H1 (cell line): ENCODE measurements at regions not wholly inside any gene's neighbourhood (a gene's known extent, or its start where the extent isn't known, plus 50 kb on each side); places are given as distances from the start of the nearest gene placed in this dataset.

Source experiments
- BCL11A ChIP-seq, 2 experiments: IDR thresholded peaks; one replicate each; pipeline ENCODE4 v1.6.1; 2011; ENCODE audit warnings: low read depth in 2 of 2, low read length in 2 of 2, mild to moderate bottlenecking in 2 of 2
- CREB1 ChIP-seq: IDR thresholded peaks from 2 replicates; pipeline ENCODE4 v1.6.1; 2012; ENCODE audit warnings: inconsistent platforms
- EZH2 ChIP-seq: fragments of 200-600 bp; sonication (generic); IDR thresholded peaks from 2 replicates; pipeline ENCODE4 v1.7.1; 2012; ENCODE audit warnings: low read depth, mild to moderate bottlenecking, moderate library complexity, low read length, inconsistent platforms; ENCODE audit not compliant: severe bottlenecking
- NRF1 ChIP-seq: IDR thresholded peaks from 2 replicates; pipeline ENCODE4 v1.6.1; 2011; ENCODE audit warnings: mild to moderate bottlenecking, low read depth, low read length, improper control_type of control experiment
- POLR2A ChIP-seq, 2 experiments: IDR thresholded peaks; 1 replicate in 1 of 2; 2 replicates in 1 of 2; pipeline ENCODE4 v1.6.1; 2011; ENCODE audit warnings: low read depth in 2 of 2, low read length in 2 of 2, mild to moderate bottlenecking in 2 of 2; ENCODE audit errors: control extremely low read depth in 1 of 2
- RXRA ChIP-seq: IDR thresholded peaks from 2 replicates; pipeline ENCODE4 v1.6.1; 2011; ENCODE audit warnings: low read depth, mild to moderate bottlenecking, low read length, moderate library complexity; ENCODE audit not compliant: insufficient read depth
- SP1 ChIP-seq: IDR thresholded peaks from 2 replicates; pipeline ENCODE4 v1.6.1; 2011; ENCODE audit warnings: low read depth, low read length
- SRF ChIP-seq: IDR thresholded peaks from 2 replicates; pipeline ENCODE4 v1.6.1; 2011; ENCODE audit warnings: mild to moderate bottlenecking, low read depth, low read length, moderate library complexity
- TF ChIP-seq, protein P1 (sequence below), 3 experiments: IDR thresholded peaks; 1 replicate in 2 of 3; 2 replicates in 1 of 3; pipeline versions ENCODE4 v1.5.1 to v1.6.1; 2011; ENCODE audit warnings: low read length in 3 of 3, mild to moderate bottlenecking in 3 of 3, inconsistent platforms in 2 of 3, low read depth in 1 of 3, moderate library complexity in 1 of 3; ENCODE audit not compliant: insufficient read depth in 1 of 3; ENCODE audit errors: control extremely low read depth in 1 of 3

DNA sequence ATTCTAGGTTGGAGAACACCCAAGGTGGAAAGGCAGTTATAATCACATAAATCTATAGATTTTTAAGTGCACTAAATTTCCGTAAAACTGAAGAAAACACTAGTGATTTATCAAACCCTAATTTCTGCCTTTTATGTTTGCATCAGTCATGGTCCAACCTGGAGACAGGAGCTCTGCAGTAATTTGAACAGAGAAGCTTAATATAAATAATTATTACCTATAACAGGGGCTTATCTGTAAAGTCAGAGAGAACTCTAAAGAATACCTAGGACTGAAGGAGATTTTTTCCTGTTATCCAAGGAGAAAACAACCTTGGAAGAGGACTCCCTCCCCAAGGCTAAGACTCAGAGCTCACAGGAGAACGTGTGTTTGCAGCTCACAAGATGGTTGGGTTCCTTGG, 95.1 kb downstream of the MPP7 start:
- no peak for TF ChIP-seq BCL11A (IDR thresholded peaks at IDR 0.05; ENCODE audit: low read depth in 2 of 2, low read length in 2 of 2)
- TF ChIP-seq CREB1: no peak
- TF ChIP-seq, protein P1, sequence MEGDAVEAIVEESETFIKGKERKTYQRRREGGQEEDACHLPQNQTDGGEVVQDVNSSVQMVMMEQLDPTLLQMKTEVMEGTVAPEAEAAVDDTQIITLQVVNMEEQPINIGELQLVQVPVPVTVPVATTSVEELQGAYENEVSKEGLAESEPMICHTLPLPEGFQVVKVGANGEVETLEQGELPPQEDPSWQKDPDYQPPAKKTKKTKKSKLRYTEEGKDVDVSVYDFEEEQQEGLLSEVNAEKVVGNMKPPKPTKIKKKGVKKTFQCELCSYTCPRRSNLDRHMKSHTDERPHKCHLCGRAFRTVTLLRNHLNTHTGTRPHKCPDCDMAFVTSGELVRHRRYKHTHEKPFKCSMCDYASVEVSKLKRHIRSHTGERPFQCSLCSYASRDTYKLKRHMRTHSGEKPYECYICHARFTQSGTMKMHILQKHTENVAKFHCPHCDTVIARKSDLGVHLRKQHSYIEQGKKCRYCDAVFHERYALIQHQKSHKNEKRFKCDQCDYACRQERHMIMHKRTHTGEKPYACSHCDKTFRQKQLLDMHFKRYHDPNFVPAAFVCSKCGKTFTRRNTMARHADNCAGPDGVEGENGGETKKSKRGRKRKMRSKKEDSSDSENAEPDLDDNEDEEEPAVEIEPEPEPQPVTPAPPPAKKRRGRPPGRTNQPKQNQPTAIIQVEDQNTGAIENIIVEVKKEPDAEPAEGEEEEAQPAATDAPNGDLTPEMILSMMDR (IDR thresholded peaks at IDR 0.05; ENCODE audit: control extremely low read depth in 1 of 3, insufficient read depth in 1 of 3, low read depth in 1 of 3, low read length in 3 of 3): no peak
- no peak for TF ChIP-seq POLR2A (IDR thresholded peaks at IDR 0.05; ENCODE audit: control extremely low read depth in 1 of 2, low read depth in 2 of 2, low read length in 2 of 2)
- no peak for TF ChIP-seq RXRA
- no peak for TF ChIP-seq SP1
- no peak for TF ChIP-seq EZH2
- no peak for TF ChIP-seq SRF
- TF ChIP-seq NRF1: no peak
